ENCODE measurements at regions not wholly inside any gene's neighbourhood (a gene's known extent, or its start where the extent isn't known, plus 50 kb on each side); places are given as distances from the start of the nearest gene placed in this dataset.
A peak's percentile ranks its signal among the peaks of the same experiment; 100 is the strongest.
"Not testable (repeated sequence)": the region's sequence is repeated elsewhere in the genome, so short reads cannot be mapped to it uniquely, and the experiment has no call there.

DNA sequence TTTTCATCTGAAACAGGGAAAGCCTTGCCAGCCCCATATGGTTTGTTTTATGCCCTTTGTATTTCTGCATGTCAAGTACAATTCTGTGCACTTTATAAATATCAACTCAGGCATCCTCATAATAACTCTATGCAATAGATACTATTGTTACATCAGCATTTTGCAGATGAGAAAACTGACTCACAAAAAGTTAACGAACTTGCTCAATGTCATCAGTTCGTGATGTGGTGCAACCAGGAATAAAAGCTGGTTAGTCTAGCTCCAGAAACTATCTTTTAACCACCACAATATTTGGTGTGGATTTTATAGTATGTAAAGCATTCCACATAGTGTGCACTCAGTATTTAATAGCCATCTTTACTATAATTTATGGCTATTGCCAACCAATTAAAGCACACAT, 134.9 kb downstream of the MRPS30 start:
- DNase-seq: no peak

DNA sequence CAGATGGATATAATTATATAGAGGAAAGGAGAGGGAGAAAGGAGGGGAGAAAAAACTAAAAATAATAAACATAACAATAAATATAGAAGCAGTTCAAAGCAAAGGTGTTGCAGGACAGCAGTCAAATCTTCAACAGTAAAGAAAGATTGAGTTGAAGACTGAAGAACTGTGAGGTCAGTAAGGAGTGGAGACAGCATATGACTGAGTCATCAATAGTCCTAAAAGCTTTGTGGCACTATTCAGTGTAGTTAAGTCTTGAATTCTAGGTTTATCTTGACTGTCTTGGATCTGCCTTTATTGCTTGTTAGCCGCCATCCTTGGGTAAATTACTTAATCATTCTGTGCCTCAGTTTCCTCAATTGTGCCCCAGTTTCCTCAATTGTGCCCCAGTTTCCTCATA, 137.0 kb downstream of the MRPS30 start:
- DNase-seq: no peak

GRCh38 chr5:44949687-44950086, 140.9 kb downstream of the MRPS30 start:
- DNase-seq: no peak

GRCh38 chr5:44951371-44951770, 142.6 kb downstream of the MRPS30 start:
- no peak for DNase-seq

- peak; percentile 7 for DNase-seq
Observed at GRCh38 chr5:44952376-44952775, 143.6 kb downstream of the MRPS30 start.

DNA sequence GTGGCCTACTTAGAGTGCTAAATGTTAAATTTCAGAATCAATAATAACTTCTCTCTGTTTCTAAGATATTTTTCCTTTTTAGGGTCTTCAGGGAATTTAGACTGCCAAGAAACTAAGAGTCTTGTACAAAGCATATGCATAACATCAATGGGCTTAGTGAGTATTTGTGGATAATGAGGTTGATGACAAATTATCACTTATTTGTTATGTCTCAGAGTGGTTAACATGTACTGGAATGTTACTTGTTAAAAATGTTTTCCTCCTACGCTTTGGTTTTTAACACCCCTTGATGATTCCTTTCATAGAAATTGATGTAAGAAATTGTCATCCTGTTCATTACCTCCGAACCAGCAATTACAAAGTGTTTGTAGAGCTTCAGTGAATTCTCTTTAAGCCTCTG, 144.3 kb downstream of the MRPS30 start:
- no peak for DNase-seq

GRCh38 chr5:44958943-44959454, 150.3 kb downstream of the MRPS30 start:
- not testable (repeated sequence) for DNase-seq

- DNase-seq: no peak
Observed at GRCh38 chr5:44969825-44970224, 161.1 kb downstream of the MRPS30 start.

DNA sequence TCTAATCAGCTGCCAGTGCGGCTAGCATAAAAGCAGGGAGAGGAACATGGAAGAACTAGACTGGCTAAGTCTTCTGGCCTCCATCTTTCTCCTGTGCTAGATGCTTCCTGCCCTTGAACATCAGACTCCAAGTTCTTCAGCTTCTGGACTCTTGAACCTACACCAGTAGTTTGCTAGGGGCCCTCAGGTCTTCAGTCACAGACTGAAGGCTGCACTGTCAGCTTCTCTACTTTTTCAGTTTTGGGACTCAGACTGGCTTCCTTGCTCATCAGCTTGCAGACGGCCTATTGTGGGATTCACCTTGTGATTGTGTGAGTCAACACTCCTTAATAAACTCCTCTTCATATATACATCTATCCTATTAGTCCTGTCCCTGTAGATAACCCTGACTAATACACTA, 162.2 kb downstream of the MRPS30 start:
- DNase-seq: not testable (repeated sequence)

DNA sequence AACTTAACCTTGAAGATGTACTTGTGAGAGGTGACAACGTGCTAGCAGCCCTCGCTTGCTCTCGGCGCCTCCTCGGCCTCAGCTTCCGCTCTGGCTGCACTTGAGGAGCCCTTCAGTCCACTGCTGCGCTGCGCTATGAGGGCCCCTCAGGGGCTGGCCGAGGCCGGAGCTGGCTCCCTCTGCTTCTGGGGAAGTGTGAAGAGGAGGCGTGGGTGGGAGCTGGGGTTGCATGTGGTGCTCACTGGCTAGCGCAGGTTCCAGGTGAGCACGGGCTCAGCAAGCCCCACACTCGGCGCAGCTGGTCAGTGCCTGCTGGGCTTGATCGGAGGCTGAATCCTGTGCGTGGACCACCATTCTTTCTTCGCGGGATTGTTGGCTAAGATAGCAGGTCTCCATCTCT, 166.1 kb downstream of the MRPS30 start:
- DNase-seq: no peak

DNA sequence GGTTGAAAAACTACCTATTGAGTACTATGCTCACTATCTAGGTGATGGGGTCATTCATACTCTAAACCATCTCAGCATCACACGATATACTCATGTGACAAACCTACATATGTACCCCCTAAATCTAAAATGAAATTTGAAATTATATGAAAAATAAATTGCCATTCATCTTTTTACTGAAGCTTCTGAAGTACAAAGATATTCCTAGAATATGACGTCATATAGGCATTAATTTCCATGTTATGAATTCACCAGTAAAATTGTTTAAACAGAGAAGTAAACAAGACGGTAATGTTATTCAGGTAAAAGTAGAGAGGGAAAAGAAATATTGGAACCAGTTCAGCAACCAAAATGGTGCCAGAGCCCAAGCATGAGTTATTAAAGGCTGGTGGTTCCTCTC, 173.0 kb downstream of the MRPS30 start:
- no peak for DNase-seq

DNA sequence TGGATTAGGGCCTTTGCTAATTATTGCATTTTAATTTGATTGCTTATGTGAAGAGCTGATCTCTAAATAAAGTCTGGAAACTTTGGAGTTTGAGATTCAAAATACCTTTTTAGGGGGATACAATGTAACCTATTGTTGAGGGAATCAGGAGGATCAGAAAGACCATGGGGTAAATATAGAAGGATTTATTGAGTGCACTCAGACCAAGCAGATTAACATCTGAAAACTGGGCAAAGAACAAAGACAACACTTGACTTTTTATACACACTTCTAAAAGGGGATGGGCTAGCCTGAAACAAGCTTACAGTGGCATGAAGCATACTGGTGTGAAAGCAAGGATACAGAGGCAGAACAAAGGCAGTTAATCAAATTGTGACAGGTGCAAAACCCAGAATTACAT, 174.3 kb downstream of the MRPS30 start:
- no peak for DNase-seq

DNA sequence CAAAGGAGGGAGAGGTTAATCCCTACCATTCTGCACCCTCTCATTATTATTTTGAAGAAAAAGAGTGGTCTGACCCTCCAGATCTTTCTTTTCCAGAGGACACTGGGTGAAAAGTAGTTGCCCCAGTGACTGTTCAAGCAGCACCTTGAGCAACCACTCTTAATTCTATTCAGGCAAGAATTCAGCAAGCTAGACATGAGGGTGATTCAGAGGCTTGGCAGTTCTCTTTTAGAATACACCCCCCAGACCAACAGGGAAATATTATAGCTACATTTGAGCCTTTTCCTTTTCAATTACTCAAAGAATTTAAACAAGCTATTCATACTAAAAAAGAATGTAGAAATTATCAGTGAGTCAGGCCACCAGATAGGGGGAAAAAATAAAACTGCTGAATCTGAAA, 178.3 kb downstream of the MRPS30 start:
- no peak for DNase-seq

GRCh38 chr5:44991693-44992092, 182.9 kb downstream of the MRPS30 start:
- no peak for DNase-seq

DNA sequence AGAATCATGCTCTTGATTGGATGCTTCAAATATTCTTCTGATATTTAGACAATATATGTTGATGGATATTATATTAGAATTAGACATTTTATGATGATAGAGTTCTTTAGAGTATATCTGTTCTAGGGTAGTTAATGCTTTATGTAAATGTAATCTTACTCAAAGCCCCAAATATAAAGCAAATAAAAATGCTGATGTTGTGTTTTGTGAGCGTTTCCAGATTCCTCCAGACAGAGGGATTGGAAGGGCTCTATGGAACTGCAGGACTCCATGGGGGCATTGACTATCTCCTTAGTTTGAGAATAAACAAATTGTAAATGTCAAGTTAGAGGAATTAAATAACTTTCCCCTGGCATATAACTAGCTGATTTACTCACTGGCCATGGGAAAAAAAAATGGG, 184.5 kb downstream of the MRPS30 start:
- no peak for DNase-seq

DNA sequence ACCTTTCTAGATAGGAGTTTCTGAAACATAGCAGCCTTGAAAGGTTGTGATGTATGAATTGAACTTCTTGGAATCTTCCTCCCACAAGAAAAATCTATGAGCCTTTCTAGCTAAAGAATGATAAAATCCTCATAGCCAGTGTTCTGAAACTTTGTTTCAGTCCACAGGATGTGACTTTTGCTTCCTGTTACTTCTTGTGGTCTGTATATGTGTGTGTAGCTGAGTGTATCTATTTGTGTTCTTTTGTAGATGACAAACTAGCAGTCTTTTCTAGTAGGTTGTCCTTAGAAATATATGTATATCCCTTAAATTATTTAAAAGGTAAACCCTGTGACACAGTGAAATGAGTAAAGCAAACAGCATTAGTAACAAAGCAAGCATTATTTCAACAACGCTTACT, 188.8 kb downstream of the MRPS30 start:
- no peak for DNase-seq

DNA sequence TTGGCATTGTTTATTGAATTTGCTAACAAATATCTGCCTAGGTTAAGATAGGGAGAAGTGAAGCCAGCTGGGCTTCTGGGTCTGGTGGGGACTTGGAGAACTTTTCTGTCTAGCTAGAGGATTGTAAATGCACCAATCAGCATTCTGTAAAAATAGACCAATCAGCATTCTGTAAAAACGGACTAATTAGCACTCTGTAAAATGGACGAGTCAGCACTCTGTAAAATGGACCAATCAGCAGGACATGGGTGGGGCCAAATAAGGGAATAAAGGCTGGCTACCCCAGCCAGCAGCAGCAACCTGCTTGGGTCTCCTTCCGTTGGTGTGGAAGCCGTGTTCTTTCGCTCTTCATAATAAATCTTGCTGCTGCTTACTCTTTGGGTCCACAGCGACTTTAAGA, 198.4 kb downstream of the MRPS30 start:
- DNase-seq: not testable (repeated sequence)

GRCh38 chr5:45017568-45017967, 208.8 kb downstream of the MRPS30 start:
- no peak for DNase-seq

- no peak for DNase-seq
Observed at GRCh38 chr5:45029553-45029952, 220.8 kb downstream of the MRPS30 start.

DNA sequence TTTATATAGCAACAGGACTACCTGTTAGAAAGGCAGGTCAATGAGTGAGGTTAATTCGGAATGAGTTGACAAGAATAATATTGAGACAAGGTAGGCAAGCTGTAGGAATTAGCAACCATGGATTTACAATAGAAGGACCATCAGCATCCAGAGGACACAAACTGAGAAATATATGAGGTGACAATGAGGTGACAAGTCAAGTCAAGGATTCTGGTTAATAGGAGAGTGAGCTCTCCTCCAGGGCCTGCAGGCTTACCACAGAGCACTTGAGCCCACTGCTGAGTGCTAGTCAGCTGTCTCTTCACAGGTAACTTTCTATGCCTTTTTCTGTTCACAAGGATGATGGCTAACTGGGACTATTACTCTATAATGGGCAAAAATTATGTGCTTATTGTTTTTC, 227.2 kb downstream of the MRPS30 start:
- no peak for DNase-seq

DNA sequence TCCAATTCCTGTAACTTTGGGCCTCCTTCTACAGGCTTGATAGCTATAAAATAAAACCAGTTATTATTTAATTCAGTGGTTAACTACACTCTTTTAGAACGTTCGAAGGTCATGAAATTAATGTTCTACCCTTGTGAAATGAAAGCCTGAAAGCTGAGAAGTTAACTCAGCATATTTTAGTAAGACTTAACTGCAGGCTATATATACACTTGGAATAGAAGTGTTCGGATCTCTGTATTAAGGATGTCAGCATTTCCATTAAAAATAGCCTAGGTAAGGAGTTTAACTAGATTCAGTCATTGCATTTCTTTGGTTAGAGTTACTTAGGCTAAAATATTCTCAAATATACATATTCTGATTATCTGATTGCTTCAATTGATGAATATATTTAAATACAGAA, 229.2 kb downstream of the MRPS30 start:
- DNase-seq: no peak

GRCh38 chr5:45038366-45038987, 229.7 kb downstream of the MRPS30 start:
- peak; percentile 41 for DNase-seq

- no peak for DNase-seq
Observed at GRCh38 chr5:45042283-45042682, 233.5 kb downstream of the MRPS30 start.

- no peak for DNase-seq
Observed at GRCh38 chr5:45057564-45057963, 248.8 kb downstream of the MRPS30 start.

DNA sequence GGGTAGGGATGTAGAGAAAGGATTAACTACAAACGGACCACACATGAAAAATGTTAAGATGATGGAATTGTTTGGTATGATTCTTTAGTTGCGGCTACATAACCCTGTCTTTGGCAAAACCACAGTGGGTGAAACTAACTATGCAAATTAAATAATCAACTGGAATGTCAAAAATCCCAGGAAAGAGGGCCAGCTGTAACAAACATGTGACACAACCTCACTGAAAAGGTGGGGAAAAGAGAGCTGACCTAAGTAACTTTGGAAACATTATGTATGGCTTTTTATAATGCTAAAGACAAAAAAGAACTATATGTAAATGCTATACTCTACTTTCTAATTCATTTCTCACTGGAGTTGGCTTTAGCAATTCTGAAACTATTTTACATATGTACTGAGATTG, 252.0 kb downstream of the MRPS30 start:
- no peak for DNase-seq
